ENCODE measurements at regions not wholly inside any gene's neighbourhood (a gene's known extent, or its start where the extent isn't known, plus 50 kb on each side); places are given as distances from the start of the nearest gene placed in this dataset.

DNA sequence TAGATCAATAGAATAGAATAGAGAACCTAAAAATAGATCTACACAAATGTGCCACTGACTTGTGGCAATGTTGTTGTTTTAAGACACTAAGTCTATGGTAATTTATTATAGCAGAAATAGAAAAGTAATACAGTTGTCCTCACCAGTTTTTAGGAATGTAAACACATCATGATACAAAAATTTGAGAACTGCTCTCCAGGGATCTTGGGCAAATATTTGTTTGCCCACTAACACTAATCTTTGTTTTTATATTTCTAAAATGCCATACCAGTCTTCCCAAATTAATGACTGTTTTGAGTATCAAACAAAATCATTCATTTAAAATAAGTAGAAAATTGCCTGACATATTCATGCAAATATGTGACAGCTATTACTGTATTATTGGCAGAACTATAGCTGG, 297.6 kb downstream of the BRINP1 start:
- no peak overlapping the region for H3K4me3 ChIP-seq (ENCODE audit: low read depth, low read length)
- no peaks in the 10 kb centered on the region for H3K36me3 ChIP-seq (replicated peaks)
- H3K27ac ChIP-seq, result no peak overlapping the region
- in situ Hi-C loops (cut with HindIII; ENCODE audit: low pct_ligation_motif_present, low sequenced_read_pairs), result no loop called here
- no peaks in the 10 kb centered on the region for H3K27me3 ChIP-seq (replicated peaks)
- TF ChIP-seq, protein P1, sequence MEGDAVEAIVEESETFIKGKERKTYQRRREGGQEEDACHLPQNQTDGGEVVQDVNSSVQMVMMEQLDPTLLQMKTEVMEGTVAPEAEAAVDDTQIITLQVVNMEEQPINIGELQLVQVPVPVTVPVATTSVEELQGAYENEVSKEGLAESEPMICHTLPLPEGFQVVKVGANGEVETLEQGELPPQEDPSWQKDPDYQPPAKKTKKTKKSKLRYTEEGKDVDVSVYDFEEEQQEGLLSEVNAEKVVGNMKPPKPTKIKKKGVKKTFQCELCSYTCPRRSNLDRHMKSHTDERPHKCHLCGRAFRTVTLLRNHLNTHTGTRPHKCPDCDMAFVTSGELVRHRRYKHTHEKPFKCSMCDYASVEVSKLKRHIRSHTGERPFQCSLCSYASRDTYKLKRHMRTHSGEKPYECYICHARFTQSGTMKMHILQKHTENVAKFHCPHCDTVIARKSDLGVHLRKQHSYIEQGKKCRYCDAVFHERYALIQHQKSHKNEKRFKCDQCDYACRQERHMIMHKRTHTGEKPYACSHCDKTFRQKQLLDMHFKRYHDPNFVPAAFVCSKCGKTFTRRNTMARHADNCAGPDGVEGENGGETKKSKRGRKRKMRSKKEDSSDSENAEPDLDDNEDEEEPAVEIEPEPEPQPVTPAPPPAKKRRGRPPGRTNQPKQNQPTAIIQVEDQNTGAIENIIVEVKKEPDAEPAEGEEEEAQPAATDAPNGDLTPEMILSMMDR (IDR thresholded peaks at IDR 0.05; ENCODE audit: low read depth, low read length, missing control alignments), result no peak
- DNase-seq, result no peak

DNA sequence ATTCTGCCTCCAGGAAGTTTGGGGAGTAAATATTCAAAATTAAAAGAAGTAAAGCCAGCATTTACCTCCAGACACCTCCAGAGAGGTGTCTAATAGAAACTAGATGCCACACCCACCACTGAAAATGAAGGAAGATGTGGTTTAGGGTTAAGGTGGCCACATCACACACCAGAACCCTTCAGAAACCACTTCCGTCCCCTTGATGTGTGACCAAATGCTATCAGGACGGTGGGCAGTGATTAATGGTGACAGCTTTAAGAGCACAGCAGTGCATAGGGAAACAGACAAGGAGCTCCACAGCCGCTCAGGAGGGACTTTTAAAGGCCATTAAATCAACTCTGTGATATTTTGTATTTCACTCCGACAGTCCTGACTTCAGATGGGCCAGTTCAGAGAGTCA, 295.2 kb downstream of the BRINP1 start:
- H3K27ac ChIP-seq, result no peak overlapping the region
- no peaks in the 10 kb centered on the region for H3K36me3 ChIP-seq (replicated peaks)
- no peaks in the 10 kb centered on the region for H3K27me3 ChIP-seq (replicated peaks)
- DNase-seq, result no peak
- in situ Hi-C loops (cut with HindIII; ENCODE audit: low pct_ligation_motif_present, low sequenced_read_pairs), result no loop called here
- no peak overlapping the region for H3K4me3 ChIP-seq (ENCODE audit: low read depth, low read length)
- TF ChIP-seq, protein P1 (IDR thresholded peaks at IDR 0.05; ENCODE audit: low read depth, low read length, missing control alignments), result no peak

DNA sequence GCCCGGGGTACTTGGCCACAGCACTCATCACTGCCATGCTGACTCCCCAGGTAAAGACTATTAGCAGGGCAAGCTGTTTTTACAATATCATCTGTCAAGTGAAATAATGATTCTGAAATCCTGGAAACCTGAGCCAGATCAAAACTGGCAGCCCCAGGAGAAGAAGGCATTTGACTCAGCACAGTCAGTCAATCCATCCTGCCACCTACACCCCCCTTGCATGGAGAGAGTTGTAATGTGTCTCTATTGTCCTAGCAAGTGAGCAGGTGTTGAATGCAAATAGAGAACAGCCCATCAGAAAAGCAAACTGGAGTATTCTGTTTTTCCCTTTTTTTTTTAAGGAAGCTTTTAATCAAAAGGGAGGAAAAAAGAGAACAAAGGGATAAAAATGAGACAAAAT, 291.2 kb downstream of the BRINP1 start:
- Histone ChIP-seq H3K36me3 (replicated peaks) (no peaks in the 10 kb centered on the region), H3K27ac (no peak overlapping the region), H3K27me3 (replicated peaks) (no peaks in the 10 kb centered on the region), H3K4me3 (ENCODE audit: low read depth, low read length) (no peak overlapping the region)
- no peak for DNase-seq
- in situ Hi-C loops (cut with HindIII; ENCODE audit: low pct_ligation_motif_present, low sequenced_read_pairs), result no loop called here
- TF ChIP-seq, protein P1 (IDR thresholded peaks at IDR 0.05; ENCODE audit: low read depth, low read length, missing control alignments), result no peak

DNA sequence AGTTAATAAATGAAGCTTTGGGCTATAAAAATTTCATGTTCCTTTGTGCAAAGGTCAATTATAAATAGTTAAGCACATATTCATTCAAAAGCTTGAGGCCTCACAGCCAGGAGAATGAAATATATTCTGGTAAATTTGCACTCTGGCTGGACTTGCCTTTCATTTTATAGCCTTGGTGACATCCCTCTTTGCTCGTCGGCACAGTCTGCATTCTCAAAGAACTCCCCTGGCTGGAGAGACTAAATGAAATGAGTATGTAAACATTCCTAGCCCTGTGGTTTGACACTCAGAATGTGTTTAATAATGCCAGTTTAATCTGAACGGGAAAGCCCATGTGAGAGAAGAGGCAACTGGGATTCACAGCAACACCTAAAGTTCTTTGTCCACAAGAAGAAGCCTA, 285.6 kb downstream of the BRINP1 start:
- Histone ChIP-seq H3K36me3 (replicated peaks) (no peaks in the 10 kb centered on the region), H3K4me3 (ENCODE audit: low read depth, low read length) (no peak overlapping the region), H3K27me3 (replicated peaks) (no peaks in the 10 kb centered on the region), H3K27ac (no peak overlapping the region)
- in situ Hi-C loops (cut with HindIII; ENCODE audit: low pct_ligation_motif_present, low sequenced_read_pairs), result no loop called here
- TF ChIP-seq, protein P1 (IDR thresholded peaks at IDR 0.05; ENCODE audit: low read depth, low read length, missing control alignments), result no peak
- DNase-seq, result no peak

DNA sequence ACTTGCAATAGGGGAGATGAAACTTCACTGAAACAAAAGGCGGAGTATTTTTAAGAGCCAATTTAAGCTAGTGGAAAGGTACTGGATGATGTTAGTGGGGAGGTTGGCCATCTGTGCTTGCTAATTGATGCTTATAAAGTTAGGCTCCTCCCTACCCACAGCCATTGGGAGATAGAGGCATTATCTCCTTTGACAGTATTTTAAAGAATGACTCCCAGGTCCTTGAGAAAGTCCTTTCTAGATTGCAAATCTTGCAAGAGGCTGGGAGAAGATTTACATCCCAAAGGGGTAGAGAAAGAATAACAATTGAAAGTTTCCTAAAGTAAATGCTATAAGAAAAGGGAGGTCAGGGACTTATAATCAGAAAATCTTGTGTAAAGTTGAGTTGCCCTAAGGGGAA, 282.6 kb downstream of the BRINP1 start:
- no peak for DNase-seq
- in situ Hi-C loops (cut with HindIII; ENCODE audit: low pct_ligation_motif_present, low sequenced_read_pairs), result no loop called here
- no peaks in the 10 kb centered on the region for H3K27me3 ChIP-seq (replicated peaks)
- no peaks in the 10 kb centered on the region for H3K36me3 ChIP-seq (replicated peaks)
- no peak overlapping the region for H3K27ac ChIP-seq
- TF ChIP-seq, protein P1 (IDR thresholded peaks at IDR 0.05; ENCODE audit: low read depth, low read length, missing control alignments), result no peak
- H3K4me3 ChIP-seq (ENCODE audit: low read depth, low read length), result no peak overlapping the region

DNA sequence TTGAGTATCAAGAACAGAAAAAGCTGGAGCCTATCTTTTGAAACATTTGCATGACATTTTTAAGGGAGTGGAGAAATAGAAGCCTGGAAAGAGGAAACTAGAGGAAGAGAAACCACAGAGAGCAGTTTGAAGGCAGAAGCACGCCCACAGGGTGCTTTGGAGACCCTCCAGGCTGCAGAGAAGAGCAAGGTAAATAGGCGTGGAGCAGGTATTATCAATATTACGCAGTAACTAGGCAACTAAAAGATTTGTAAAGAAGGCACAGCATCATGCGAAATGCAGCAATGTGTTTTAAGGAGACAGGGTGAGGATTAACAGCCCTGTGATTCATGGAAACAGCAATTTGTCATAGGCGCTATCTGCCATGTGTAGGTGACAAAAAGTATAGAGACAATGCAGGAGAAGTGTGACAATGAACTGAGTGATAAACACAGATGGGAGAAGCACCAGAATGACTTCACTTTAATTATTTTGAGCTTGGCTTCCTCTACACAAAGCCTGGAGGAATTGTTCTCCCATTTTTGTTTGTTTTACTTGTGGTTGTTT, 281.2 kb downstream of the BRINP1 start:
- in situ Hi-C loops (cut with HindIII; ENCODE audit: low pct_ligation_motif_present, low sequenced_read_pairs), result no loop called here
- TF ChIP-seq, protein P1 (IDR thresholded peaks at IDR 0.05; ENCODE audit: low read depth, low read length, missing control alignments), result no peak

More for the DNA sequence above, 281.2 kb downstream of the BRINP1 start:
- Histone ChIP-seq H3K27me3 (replicated peaks) (no peaks in the 10 kb centered on the region), H3K36me3 (replicated peaks) (no peaks in the 10 kb centered on the region), H3K4me3 (ENCODE audit: low read depth, low read length) (no peak overlapping the region), H3K27ac (no peak overlapping the region)
- DNase-seq, result no peak
